ENCODE measurements at regions not wholly inside any gene's neighbourhood (a gene's known extent, or its start where the extent isn't known, plus 50 kb on each side); places are given as distances from the start of the nearest gene placed in this dataset.
"Not testable (repeated sequence)": the region's sequence is repeated elsewhere in the genome, so short reads cannot be mapped to it uniquely, and the experiment has no call there.

DNA sequence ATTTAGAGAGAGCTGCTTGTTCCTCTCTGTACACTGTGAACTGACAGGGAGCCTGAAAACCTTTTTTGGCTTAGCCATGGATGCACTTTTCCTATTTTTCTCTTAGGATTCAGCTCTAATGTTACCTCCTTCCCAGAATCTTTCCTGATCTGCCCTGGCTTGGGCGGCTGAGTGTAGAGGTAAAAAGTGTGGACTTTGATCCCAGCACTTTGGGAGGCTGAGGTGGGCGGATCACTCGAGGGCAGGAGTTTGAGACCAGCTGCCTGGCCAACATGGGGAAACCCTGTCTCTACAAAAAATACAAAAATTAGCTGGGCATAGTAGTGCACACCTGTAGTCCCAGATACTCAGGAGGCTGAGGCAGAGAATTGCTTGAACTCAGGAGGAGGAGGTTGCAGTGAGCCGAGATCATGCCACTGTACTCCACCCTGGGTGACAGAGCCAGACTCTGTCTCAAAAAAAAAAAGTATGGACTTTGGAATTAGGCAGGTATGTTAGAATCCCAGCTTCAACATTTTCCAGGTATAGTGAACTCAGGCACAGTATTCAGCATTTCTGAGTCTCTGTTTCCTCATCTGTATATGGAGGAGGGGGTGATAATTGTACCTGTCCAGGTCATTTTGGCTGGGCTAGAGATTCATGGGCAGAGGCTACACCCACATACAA, 212.5 kb upstream of the EEF2KMT start:
- DNase-seq (ENCODE audit: low read depth): no peak

GRCh38 chr16:5305023-5305422, 207.4 kb upstream of the EEF2KMT start:
- DNase-seq (ENCODE audit: low read depth): no peak

DNA sequence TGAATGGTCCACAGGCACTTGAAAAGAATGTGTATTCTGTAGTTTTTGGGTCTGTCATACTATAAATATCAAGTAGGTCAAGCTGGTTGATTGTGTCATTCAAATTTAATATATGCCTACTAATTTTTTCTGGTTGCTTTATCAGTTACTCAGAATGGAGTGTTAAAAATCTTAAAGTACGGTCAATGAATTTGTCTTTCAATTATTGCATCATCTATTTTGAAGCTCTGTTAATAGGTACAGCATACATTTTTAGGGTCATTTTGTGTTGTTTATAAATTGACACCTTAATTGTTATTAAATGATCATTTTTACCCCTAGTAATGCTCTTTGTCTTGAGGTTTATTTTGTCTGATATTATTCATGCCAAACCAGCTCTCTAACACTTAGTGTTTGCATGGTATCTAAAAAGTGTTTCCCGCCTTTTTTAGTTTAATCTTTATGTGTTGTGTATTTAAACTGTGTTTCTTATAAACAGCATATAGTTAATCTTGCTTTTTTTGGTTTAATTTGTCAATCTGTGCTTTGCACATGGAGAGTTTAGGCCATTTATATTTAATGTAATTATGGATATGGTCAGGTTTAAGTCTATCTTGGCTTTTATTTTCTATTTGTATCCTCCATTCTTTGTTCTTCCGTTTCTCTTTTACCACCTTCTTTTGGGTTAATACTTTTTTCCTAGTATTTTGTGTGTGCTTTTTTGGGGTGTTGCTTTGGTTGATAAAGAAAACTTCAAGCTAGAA, 204.9 kb upstream of the EEF2KMT start:
- no peak for DNase-seq (ENCODE audit: low read depth)

GRCh38 chr16:5298202-5298601, 200.6 kb upstream of the EEF2KMT start:
- DNase-seq (ENCODE audit: low read depth): no peak

- DNase-seq (ENCODE audit: low read depth): no peak
These were observed 198.6 kb upstream of the EEF2KMT start for GRCh38 chr16:5296176-5296575.

DNA sequence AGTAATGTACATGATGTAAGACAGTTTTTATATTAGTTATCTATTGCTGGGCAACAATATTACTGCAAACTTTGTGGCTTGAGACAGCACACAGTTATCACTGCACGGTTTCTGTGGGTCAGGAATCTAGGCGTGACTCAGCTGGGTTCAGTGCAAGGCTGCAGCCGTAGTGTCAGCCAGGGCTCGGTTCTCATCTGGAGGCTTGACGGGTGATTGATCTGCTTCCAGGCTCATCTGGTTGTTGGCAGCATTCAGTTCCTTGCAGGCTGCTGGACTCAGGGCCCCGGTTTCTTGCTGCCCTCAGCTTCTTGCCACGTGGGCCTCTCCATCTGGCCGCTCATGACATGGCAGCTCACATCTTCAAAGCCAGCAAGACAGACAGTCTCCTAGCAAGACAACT, 197.7 kb upstream of the EEF2KMT start:
- not testable (repeated sequence) for DNase-seq (ENCODE audit: low read depth)

GRCh38 chr16:5282152-5282551, 184.6 kb upstream of the EEF2KMT start:
- not testable (repeated sequence) for DNase-seq (ENCODE audit: low read depth)

GRCh38 chr16:5257462-5257861, 159.9 kb upstream of the EEF2KMT start:
- no peak for DNase-seq (ENCODE audit: low read depth)

DNA sequence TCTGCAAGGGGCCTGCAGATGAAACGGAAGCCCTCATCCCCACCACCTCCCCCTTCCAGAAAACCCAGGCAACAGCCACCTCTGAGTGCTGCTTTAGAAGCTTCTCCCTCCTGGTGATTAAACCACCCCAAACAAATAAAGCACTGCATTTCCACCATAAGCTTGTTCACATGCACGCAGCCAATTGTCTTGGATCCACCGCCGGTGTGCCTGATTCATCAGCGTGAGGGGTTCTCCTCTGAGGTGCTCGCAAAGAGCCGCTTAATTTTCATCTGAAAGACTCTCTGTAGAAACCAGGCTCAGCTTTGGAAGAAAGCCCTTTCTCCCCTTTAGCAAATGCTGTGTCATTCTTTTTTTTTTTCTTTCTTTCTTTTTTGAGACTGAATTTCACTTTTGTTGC, 155.2 kb upstream of the EEF2KMT start:
- DNase-seq (ENCODE audit: low read depth): no peak

DNA sequence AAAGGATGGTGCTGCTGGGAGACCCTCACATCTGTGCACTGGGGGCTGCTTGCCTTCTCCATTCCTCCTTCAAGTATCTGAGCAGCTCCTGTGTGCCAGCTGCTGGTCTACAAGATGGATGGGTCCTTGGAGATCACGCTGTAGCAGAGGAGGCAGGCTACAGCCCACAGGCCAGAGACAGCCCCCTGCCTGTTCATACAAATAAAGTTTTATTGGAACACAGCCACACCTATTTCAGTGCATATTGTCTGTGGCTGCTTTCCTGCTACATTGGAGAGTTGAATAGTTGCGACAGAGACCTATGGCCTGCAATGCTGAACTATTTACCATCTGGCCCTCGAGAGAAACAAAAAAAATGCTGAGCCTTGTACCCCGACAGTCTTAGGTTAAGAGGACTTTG, 149.8 kb upstream of the EEF2KMT start:
- not testable (repeated sequence) for DNase-seq (ENCODE audit: low read depth)

GRCh38 chr16:5240278-5240626, 142.7 kb upstream of the EEF2KMT start:
- not testable (repeated sequence) for DNase-seq (ENCODE audit: low read depth)

- DNase-seq (ENCODE audit: low read depth): peak; percentile 1
These were observed 142.1 kb upstream of the EEF2KMT start for GRCh38 chr16:5239472-5240277.

GRCh38 chr16:5235119-5235518, 137.5 kb upstream of the EEF2KMT start:
- DNase-seq (ENCODE audit: low read depth): no peak

GRCh38 chr16:5234295-5235050, 136.9 kb upstream of the EEF2KMT start:
- no peak for DNase-seq (ENCODE audit: low read depth)

GRCh38 chr16:5231246-5231759, 133.7 kb upstream of the EEF2KMT start:
- DNase-seq (ENCODE audit: low read depth): no peak

GRCh38 chr16:5228369-5228768, 130.8 kb upstream of the EEF2KMT start:
- DNase-seq (ENCODE audit: low read depth): no peak

DNA sequence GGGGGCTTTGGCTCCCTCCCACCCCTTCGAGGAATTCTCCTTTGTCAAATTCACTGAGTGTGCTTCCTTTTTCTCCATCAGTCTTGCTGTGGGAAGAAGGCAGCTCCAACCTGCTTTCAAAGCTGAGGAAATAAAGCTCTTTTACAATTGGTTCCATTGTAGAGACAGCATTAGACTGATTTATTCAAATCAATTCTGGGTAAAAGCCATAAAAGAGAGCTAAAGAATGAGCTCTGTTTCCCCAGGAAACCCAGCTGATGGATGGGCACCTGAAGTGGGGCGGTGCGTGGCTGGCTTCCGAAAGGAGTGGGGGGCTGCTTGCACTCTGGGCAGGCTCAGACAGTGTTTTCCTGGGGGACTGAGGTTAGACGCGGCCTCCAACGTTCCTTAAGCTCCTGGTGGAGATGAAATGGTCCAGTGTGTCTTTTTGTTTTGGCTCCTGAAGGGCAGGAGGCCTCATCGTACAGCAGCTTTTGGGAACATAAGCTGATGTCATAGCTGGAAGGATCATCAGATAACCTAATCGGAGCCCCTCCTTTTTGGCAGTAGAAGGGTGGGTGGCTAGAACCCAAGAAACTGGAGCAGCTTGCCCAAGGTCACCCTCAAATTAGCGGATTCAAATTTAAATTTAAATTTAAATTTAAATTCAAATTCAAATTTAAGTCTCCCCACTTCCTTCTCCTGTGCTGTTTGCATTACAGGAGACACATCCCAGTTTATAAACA, 128.5 kb upstream of the EEF2KMT start:
- DNase-seq (ENCODE audit: low read depth): no peak

DNA sequence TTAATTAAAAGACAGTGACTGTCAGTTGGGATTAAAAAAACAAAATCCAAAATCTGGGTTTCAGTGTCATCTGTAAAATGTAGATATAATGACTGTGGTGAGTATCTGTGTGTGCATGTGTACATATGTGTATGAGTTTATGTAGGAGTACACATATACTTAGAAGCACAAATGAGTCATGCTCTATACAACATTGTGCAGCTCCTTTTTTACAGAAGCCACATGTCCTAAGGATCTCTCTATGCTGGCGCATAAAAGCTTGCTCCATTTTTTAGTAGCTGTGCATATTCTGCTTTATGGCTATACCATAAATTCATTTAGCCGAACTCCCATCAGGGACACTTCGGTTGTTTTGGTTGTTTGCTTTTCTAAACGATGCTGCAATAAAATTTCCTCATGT, 125.2 kb upstream of the EEF2KMT start:
- DNase-seq (ENCODE audit: low read depth): no peak

- not testable (repeated sequence) for DNase-seq (ENCODE audit: low read depth)
These were observed 124.2 kb upstream of the EEF2KMT start for GRCh38 chr16:5221831-5222230.

GRCh38 chr16:5220705-5221104, 123.1 kb upstream of the EEF2KMT start:
- no peak for DNase-seq (ENCODE audit: low read depth)

DNA sequence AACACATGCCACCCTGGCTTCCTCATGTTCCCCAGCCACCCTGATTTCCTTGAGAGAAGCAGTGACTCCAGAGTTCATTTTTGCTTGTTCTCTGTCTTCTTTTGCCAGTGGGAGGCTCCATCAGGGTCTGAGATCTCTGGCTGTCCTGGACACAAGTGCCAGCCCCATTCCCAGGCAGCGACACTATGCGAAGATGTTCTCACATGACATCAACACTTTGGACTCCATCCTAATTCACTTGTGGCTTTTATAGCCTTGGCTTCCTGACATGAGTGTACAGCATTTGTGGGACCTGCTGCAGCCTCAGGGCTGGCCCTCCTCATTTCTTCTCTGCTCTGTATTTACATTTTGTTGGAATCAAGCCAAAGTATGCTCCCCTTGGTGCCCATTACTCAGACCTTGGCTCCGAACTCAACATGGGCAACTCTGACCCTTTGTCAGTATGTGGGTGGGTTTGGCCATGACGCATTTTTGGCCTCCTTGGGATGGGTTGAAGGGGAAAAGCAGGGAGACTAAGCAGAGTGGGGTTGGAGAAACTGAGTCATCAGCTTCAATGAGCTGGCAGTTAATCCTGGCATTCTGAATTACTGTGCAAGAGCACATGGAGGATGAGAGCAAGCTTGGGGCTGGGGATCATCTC, 119.0 kb upstream of the EEF2KMT start:
- no peak for DNase-seq (ENCODE audit: low read depth)
